LNCaP clone FGC (cell line): ENCODE measurements at regions not wholly inside any gene's neighbourhood (a gene's known extent, or its start where the extent isn't known, plus 50 kb on each side); places are given as distances from the start of the nearest gene placed in this dataset.

Experiments
- DNase-seq: peaks from one replicate; pipeline ENCODE4 v3.0.0-alpha.2; 2011; ENCODE audit warnings: low read depth
- H3K4me3 ChIP-seq: 2 replicates; pipeline ENCODE4 v1.5.1; 2011; ENCODE audit warnings: mild to moderate bottlenecking, low read depth, low read length, control low read depth
- CTCF ChIP-seq: IDR thresholded peaks from 2 replicates; pipeline ENCODE4 v1.5.1; 2012; ENCODE audit warnings: mild to moderate bottlenecking; ENCODE audit not compliant: control insufficient read depth, insufficient read depth; ENCODE audit errors: extremely low read depth

DNA sequence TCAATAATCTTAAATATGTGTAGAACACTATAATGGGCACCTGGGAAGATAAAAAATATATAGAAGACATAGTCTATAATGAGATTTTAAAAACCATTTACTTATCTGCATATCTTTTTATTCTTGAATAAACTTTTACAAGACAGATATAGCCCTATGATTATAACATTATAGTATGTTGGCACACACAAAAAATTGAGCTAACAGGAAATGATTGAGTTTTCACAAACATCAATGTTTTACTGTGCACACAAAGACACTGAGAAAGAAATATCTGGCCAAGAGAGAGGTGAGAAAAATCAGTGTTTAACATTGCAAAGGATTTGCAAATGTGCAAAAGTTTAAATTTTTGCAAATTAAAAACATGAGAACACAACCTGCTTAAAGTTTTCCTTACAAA lies 124.3 kb downstream of the BBS10 start:
- no peak overlapping the region for H3K4me3 ChIP-seq
- DNase-seq = peak; percentile 54
- no peak for TF ChIP-seq CTCF

DNA sequence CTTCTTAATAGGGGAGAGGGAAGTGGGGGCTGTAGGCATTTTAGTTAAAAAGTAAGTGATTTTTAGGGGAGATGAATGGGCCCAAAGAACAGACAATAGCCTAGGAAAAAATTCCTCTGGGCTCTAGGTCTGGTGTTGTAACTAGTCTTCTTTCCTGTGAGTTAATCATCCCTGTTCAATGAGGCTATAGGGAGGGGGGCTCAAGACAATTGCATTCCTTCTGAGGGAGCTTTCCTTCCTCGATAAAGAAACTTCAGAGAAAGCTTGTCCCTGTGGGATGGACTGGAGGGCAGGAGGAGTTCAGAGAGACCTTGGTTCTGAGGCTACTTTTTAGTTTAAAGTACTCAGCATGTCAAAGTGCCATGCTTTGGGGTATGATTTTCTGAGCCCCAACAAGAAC lies 127.2 kb downstream of the BBS10 start:
- DNase-seq = no peak
- TF ChIP-seq CTCF = no peak
- no peak overlapping the region for H3K4me3 ChIP-seq

- no peak overlapping the region for H3K4me3 ChIP-seq
- DNase-seq = no peak
- TF ChIP-seq CTCF = no peak
These were observed 128.4 kb downstream of the BBS10 start for GRCh38 chr12:76219806-76220205.

GRCh38 chr12:76216585-76217472 lies 131.4 kb downstream of the BBS10 start:
- DNase-seq = no peak
- no peak for TF ChIP-seq CTCF
- no peak overlapping the region for H3K4me3 ChIP-seq

GRCh38 chr12:76208129-76208528 lies 123.6 kb upstream of the NAP1L1 start:
- no peak for TF ChIP-seq CTCF
- no peak overlapping the region for H3K4me3 ChIP-seq
- no peak for DNase-seq

- DNase-seq = no peak
- H3K4me3 ChIP-seq = no peak overlapping the region
- TF ChIP-seq CTCF = no peak
These were observed 122.2 kb upstream of the NAP1L1 start for GRCh38 chr12:76206677-76207072.
